GM12892 (cell line): ENCODE measurements at regions not wholly inside any gene's neighbourhood (a gene's known extent, or its start where the extent isn't known, plus 50 kb on each side); places are given as distances from the start of the nearest gene placed in this dataset.

Experiments used
- POLR2AphosphoS5 ChIP-seq: IDR thresholded peaks from 2 replicates; pipeline ENCODE4 v1.6.1; 2011; ENCODE audit warnings: low read depth, low read length, control low read depth
- TAF1 ChIP-seq: IDR thresholded peaks from 2 replicates; pipeline ENCODE4 v1.6.1; 2011; ENCODE audit warnings: low read depth, mild to moderate bottlenecking, control low read depth, low read length, borderline replicate concordance

DNA sequence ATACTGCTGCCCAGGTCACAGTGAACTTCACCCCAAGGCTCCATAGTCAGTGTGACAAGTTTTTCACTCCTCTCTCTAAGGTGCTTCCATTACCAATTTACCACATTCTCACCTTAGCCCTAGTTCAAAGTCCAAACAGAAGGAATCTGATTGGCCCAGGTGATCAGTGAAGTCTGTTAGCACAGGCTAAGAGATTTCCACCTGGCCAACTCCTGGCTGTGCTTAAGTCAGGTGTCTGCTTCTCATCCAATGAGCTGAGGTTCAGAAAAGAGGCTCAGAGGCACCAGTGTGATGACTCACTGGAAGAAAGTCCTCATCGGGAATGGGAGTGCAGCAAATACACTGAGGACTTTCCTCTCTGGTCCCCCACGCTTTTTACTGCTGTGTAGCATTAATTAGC, 164.4 kb upstream of the MGAT5 start:
- TF ChIP-seq POLR2AphosphoS5 (no peak), TAF1 (no peak)
